GM23338 (cell line): ENCODE measurements at regions not wholly inside any gene's neighbourhood (a gene's known extent, or its start where the extent isn't known, plus 50 kb on each side); places are given as distances from the start of the nearest gene placed in this dataset.

Experiments used
- CREB1 ChIP-seq: fragments of 250-450 bp; sonication (Bioruptor Pico); IDR thresholded peaks from 2 replicates; pipeline ENCODE4 v1.5.0; 2020; ENCODE audit warnings: low read depth, mild to moderate bottlenecking, moderate library complexity
- EZH2 ChIP-seq: fragments of 200-600 bp; sonication (generic); IDR thresholded peaks from one replicate; pipeline ENCODE4 v1.8.0; 2017; ENCODE audit warnings: antibody characterized with exemption, mild to moderate bottlenecking, low read depth; ENCODE audit not compliant: unreplicated experiment
- JUNB ChIP-seq: IDR thresholded peaks from one replicate; pipeline ENCODE4 v1.6.1; 2016; ENCODE audit warnings: antibody characterized with exemption; ENCODE audit not compliant: unreplicated experiment
- POLR2AphosphoS5 ChIP-seq: IDR thresholded peaks from 2 replicates; pipeline ENCODE4 v1.6.1; 2016; ENCODE audit warnings: antibody characterized with exemption, low read depth
- ZNF331 ChIP-seq: fragments of 250-450 bp; sonication (Bioruptor Pico); IDR thresholded peaks from 2 replicates; pipeline ENCODE4 v1.5.0; 2020; ENCODE audit warnings: low read depth, mild to moderate bottlenecking, moderate library complexity
- TF ChIP-seq, protein P1 (sequence below): IDR thresholded peaks from one replicate; pipeline ENCODE4 v1.6.1; 2018; ENCODE audit warnings: antibody characterized with exemption; ENCODE audit not compliant: unreplicated experiment
- TF ChIP-seq, protein P2 (sequence below), 2 experiments: fragments of 200-600 bp in 1 of 2; sonication (generic) in 1 of 2; conservative IDR thresholded peaks; 2 replicates each; pipeline versions ENCODE4 v1.5.1 to v1.6.1; 2016 to 2017; ENCODE audit warnings: antibody characterized with exemption in 2 of 2, low read depth in 2 of 2, mild to moderate bottlenecking in 2 of 2, moderate library complexity in 1 of 2

DNA sequence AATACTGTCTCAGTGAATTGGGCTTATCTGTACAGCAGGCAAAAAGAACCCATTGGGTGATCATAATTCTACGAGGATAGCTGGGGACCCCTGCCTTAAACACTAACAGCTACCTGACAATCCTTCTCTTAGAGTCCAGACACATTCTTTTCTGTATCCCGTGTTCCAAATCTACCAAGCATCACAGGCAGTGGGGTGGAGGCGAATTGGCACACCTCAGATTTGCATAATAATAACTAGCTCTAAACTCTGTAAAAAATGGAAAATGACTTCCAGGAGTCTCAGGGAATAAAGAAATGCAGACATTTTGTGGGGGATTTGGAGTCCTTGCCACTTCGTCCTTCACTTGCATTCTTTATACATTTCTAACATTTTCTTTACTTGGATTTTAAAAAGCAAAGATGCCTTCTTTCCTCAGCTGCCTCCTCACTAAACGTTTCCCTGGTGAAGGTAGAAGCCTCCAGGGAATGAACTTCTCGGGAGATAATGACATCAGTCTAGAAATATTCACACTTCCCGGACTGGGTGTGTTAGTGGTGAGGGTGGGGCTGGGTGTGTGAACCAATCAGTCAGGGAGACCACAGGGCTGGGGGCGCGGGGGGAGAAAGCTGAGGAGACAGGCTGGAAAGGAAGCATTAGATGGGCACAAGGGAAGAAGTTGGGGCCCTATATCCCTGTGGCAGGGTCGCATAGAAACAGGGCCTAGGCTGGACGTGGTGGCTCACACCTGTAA is 59.1 kb upstream of the BOD1L2 start:
- TF ChIP-seq, protein P1, sequence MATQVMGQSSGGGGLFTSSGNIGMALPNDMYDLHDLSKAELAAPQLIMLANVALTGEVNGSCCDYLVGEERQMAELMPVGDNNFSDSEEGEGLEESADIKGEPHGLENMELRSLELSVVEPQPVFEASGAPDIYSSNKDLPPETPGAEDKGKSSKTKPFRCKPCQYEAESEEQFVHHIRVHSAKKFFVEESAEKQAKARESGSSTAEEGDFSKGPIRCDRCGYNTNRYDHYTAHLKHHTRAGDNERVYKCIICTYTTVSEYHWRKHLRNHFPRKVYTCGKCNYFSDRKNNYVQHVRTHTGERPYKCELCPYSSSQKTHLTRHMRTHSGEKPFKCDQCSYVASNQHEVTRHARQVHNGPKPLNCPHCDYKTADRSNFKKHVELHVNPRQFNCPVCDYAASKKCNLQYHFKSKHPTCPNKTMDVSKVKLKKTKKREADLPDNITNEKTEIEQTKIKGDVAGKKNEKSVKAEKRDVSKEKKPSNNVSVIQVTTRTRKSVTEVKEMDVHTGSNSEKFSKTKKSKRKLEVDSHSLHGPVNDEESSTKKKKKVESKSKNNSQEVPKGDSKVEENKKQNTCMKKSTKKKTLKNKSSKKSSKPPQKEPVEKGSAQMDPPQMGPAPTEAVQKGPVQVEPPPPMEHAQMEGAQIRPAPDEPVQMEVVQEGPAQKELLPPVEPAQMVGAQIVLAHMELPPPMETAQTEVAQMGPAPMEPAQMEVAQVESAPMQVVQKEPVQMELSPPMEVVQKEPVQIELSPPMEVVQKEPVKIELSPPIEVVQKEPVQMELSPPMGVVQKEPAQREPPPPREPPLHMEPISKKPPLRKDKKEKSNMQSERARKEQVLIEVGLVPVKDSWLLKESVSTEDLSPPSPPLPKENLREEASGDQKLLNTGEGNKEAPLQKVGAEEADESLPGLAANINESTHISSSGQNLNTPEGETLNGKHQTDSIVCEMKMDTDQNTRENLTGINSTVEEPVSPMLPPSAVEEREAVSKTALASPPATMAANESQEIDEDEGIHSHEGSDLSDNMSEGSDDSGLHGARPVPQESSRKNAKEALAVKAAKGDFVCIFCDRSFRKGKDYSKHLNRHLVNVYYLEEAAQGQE, result no peak
- TF ChIP-seq, protein P2, sequence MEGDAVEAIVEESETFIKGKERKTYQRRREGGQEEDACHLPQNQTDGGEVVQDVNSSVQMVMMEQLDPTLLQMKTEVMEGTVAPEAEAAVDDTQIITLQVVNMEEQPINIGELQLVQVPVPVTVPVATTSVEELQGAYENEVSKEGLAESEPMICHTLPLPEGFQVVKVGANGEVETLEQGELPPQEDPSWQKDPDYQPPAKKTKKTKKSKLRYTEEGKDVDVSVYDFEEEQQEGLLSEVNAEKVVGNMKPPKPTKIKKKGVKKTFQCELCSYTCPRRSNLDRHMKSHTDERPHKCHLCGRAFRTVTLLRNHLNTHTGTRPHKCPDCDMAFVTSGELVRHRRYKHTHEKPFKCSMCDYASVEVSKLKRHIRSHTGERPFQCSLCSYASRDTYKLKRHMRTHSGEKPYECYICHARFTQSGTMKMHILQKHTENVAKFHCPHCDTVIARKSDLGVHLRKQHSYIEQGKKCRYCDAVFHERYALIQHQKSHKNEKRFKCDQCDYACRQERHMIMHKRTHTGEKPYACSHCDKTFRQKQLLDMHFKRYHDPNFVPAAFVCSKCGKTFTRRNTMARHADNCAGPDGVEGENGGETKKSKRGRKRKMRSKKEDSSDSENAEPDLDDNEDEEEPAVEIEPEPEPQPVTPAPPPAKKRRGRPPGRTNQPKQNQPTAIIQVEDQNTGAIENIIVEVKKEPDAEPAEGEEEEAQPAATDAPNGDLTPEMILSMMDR (conservative IDR thresholded peaks at IDR 0.05; ENCODE audit: low read depth in 2 of 2), result no peak
- TF ChIP-seq JUNB (no peak), CREB1 (no peak), EZH2 (no peak), POLR2AphosphoS5 (no peak), ZNF331 (no peak)
